Activated CD4-positive, alpha-beta T cell treated with anti-CD3 and anti-CD28 coated beads for 36 hours (primary cell): ENCODE measurements at regions not wholly inside any gene's neighbourhood (a gene's known extent, or its start where the extent isn't known, plus 50 kb on each side); places are given as distances from the start of the nearest gene placed in this dataset.

ENCODE experiments used
- ATAC-seq: fragments of 200-7000 bp; cut with Tn5 transposase; one replicate; pipeline ENCODE4 v1.10.0; 2021; ENCODE audit warnings: mild to moderate bottlenecking, moderate library complexity
- CTCF ChIA-PET: fragments of 350-600 bp; sonication (Branson Sonifier 250); formaldehyde crosslinking; loops from one replicate; lab custom pipeline; 2021; ENCODE audit warnings: antibody characterized with exemption; lab: Charles Lee
- POLR2A ChIA-PET: fragments of 350-600 bp; sonication (Branson Sonifier 250); formaldehyde crosslinking; loops from one replicate; lab custom pipeline; 2021; ENCODE audit warnings: antibody characterized with exemption, inconsistent platforms; lab: Charles Lee
- DNase-seq: peaks from one replicate; pipeline ENCODE4 v3.0.0-alpha.2; 2020
- H3K27ac Mint-ChIP-seq: one replicate; pipeline ENCODE4 v1.8.0; 2021; ENCODE audit warnings: mixed read lengths
- H3K27me3 Mint-ChIP-seq: one replicate; pipeline ENCODE4 v1.8.0; 2021; ENCODE audit warnings: mixed read lengths
- H3K36me3 Mint-ChIP-seq: one replicate; pipeline ENCODE4 v1.8.0; 2021; ENCODE audit warnings: low read depth, mixed read lengths
- H3K4me1 Mint-ChIP-seq: one replicate; pipeline ENCODE4 v1.8.0; 2021; ENCODE audit warnings: mixed read lengths
- H3K4me3 Mint-ChIP-seq: one replicate; pipeline ENCODE4 v1.8.0; 2021; ENCODE audit warnings: mild to moderate bottlenecking, moderate library complexity, mixed read lengths
- H3K9me3 Mint-ChIP-seq: one replicate; pipeline ENCODE4 v1.8.0; 2021; ENCODE audit warnings: low read depth, mixed read lengths
- intact Hi-C, 2 experiments: fragments of 100-400 bp; cut with DNase I in 1 of 2; cut with micrococcal nuclease in 1 of 2; formaldehyde crosslinking; loops; one replicate each; pipeline versions ENCODE4 v1.14.2 to v1.15.1; 2022 to 2024; cut with DNase I, micrococcal nuclease

DNA sequence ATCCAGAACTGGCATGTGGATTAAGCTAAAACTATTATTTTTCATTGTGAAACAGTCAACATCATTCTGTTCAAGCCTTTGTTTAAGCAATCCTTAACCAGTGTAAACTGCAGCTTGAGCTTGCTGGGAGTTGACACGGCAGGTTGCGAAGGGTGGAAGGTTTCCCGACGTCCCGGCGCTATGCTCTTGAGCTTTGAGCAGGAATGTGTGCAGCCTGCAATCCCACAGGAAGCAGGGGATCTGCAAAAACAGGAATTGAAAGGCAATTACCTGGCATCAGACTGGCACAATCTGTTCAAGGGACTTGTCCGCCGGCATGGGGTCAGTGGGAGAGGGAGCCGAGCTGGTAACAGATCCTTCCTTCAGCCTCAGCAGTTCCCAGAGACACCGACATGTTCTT lies 586.7 kb upstream of the SGCG start:
- Mint-ChIP-seq H3K27ac (no peak overlapping the region), H3K27me3 (no peaks in the 10 kb centered on the region), H3K4me1 (no peaks in the 10 kb centered on the region), H3K4me3 (no peak overlapping the region), H3K9me3 (no peaks in the 10 kb centered on the region), H3K36me3 (no peaks in the 10 kb centered on the region)
- POLR2A ChIA-PET = no interaction called here
- intact Hi-C loops = no loop called here
- DNase-seq (no peak), ATAC-seq (no peak)
- CTCF ChIA-PET = interaction anchor here (0.7 to 1.2 kb wide), 2 partner anchors 13 to 245 kb away, joined by 3 read pairs; no protein-coding TSS in a partner anchor

DNA sequence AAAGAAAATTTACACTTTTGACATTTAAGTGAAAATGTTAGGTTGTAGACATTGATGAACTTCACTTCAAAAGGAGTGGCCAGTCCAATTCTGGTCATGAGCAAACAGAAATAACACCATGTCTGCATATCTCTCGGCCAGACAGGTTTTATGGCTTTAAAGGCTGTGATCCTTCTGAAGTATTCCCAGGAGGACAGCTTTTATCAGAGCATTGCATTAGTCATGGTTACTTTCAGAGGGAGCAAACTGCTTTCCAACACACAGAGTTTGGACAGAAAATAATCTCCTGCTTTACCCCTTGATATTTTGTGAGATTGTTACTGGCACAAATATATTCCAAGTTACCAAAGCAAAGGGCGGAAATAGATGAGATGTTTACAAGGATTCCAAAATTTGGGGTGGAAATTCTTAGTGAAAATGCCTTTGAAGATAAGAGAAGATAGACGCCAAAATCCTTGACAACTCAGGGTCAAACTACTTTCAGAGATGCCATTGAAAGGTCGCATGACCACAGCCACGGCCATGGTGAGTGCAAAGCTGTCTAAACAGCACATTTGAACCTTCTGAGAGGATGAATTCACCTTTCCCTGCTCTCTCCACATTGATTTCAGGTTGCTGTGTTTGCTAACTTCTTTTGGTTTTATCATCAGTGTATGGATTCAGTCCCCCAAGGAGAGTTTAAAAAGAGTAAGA lies 584.5 kb upstream of the SGCG start:
- ChIA-PET CTCF (interaction anchor here (1.0 kb wide), 1 partner anchor 35 kb away, joined by 3 read pairs; no protein-coding TSS in a partner anchor), POLR2A (no interaction called here)
- Mint-ChIP-seq H3K9me3 (no peaks in the 10 kb centered on the region), H3K27me3 (no peaks in the 10 kb centered on the region), H3K27ac (no peak overlapping the region), H3K4me3 (no peak overlapping the region), H3K36me3 (no peaks in the 10 kb centered on the region), H3K4me1 (no peaks in the 10 kb centered on the region)
- intact Hi-C loops = no loop called here
- ATAC-seq = no peak
- no peak for DNase-seq

DNA sequence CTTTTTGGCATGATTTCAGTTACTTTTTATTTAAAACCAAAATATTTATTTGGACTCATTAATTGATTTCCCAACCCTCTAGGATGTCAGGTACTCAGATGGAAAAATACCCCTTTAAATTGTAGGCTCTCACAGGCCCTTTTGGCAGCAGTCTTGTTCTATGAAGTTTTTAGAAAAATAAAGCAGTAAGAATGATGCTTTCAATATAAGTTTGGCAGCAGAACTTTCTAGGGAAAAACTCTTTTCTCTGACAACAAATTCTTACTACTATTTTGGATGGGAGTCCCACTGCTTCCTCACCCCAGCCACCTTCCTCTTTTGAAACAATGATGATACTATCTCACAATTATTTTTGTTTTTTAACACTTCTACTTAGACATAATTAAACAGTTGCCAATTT lies 581.6 kb upstream of the SGCG start:
- Mint-ChIP-seq H3K9me3 (peaks cover 2% of the 10 kb centered on the region), H3K4me3 (no peak overlapping the region), H3K27me3 (no peaks in the 10 kb centered on the region), H3K27ac (no peak overlapping the region), H3K4me1 (no peaks in the 10 kb centered on the region), H3K36me3 (no peaks in the 10 kb centered on the region)
- intact Hi-C loops = no loop called here
- no peak for DNase-seq
- ChIA-PET CTCF (no interaction called here), POLR2A (no interaction called here)
- ATAC-seq = no peak

GRCh38 chr13:22618002-22618401 lies 562.8 kb upstream of the SGCG start:
- Mint-ChIP-seq H3K27ac (no peak overlapping the region), H3K4me3 (no peak overlapping the region), H3K9me3 (peaks cover 7% of the 10 kb centered on the region), H3K4me1 (no peaks in the 10 kb centered on the region), H3K36me3 (no peaks in the 10 kb centered on the region), H3K27me3 (no peaks in the 10 kb centered on the region)
- ChIA-PET POLR2A (no interaction called here), CTCF (no interaction called here)
- intact Hi-C loops = no loop called here
- no peak for DNase-seq
- no peak for ATAC-seq

- no peaks in the 10 kb centered on the region for H3K36me3 Mint-ChIP-seq
- H3K9me3 Mint-ChIP-seq = peaks cover 8% of the 10 kb centered on the region
- CTCF ChIA-PET = no interaction called here
- no peak for DNase-seq
- intact Hi-C loops = no loop called here
- POLR2A ChIA-PET = no interaction called here
- no peaks in the 10 kb centered on the region for H3K4me1 Mint-ChIP-seq
- no peak overlapping the region for H3K4me3 Mint-ChIP-seq
- no peak overlapping the region for H3K27ac Mint-ChIP-seq
- no peaks in the 10 kb centered on the region for H3K27me3 Mint-ChIP-seq
- no peak for ATAC-seq
These were observed 555.1 kb upstream of the SGCG start for GRCh38 chr13:22625691-22626090.

GRCh38 chr13:22629374-22629773 lies 551.4 kb upstream of the SGCG start:
- CTCF ChIA-PET = no interaction called here
- DNase-seq = no peak
- Mint-ChIP-seq H3K9me3 (peaks cover 8% of the 10 kb centered on the region), H3K27ac (no peak overlapping the region), H3K36me3 (no peaks in the 10 kb centered on the region), H3K4me3 (no peak overlapping the region), H3K27me3 (no peaks in the 10 kb centered on the region), H3K4me1 (no peaks in the 10 kb centered on the region)
- POLR2A ChIA-PET = no interaction called here
- intact Hi-C loops = no loop called here
- ATAC-seq = no peak

- intact Hi-C loops = no loop called here
- H3K4me1 Mint-ChIP-seq = no peaks in the 10 kb centered on the region
- H3K9me3 Mint-ChIP-seq = no peaks in the 10 kb centered on the region
- H3K27ac Mint-ChIP-seq = no peak overlapping the region
- DNase-seq = no peak
- H3K27me3 Mint-ChIP-seq = peaks cover 2% of the 10 kb centered on the region
- ChIA-PET CTCF (no interaction called here), POLR2A (no interaction called here)
- no peak for ATAC-seq
- H3K4me3 Mint-ChIP-seq = no peak overlapping the region
- H3K36me3 Mint-ChIP-seq = no peaks in the 10 kb centered on the region
These were observed 538.7 kb upstream of the SGCG start for GRCh38 chr13:22642088-22642487.

- ATAC-seq = no peak
- no peaks in the 10 kb centered on the region for H3K4me1 Mint-ChIP-seq
- DNase-seq = no peak
- CTCF ChIA-PET = no interaction called here
- POLR2A ChIA-PET = no interaction called here
- no peak overlapping the region for H3K27ac Mint-ChIP-seq
- H3K9me3 Mint-ChIP-seq = no peaks in the 10 kb centered on the region
- no peaks in the 10 kb centered on the region for H3K27me3 Mint-ChIP-seq
- no peaks in the 10 kb centered on the region for H3K36me3 Mint-ChIP-seq
- intact Hi-C loops = no loop called here
- no peak overlapping the region for H3K4me3 Mint-ChIP-seq
These were observed 535.8 kb upstream of the SGCG start for GRCh38 chr13:22644941-22645340.

DNA sequence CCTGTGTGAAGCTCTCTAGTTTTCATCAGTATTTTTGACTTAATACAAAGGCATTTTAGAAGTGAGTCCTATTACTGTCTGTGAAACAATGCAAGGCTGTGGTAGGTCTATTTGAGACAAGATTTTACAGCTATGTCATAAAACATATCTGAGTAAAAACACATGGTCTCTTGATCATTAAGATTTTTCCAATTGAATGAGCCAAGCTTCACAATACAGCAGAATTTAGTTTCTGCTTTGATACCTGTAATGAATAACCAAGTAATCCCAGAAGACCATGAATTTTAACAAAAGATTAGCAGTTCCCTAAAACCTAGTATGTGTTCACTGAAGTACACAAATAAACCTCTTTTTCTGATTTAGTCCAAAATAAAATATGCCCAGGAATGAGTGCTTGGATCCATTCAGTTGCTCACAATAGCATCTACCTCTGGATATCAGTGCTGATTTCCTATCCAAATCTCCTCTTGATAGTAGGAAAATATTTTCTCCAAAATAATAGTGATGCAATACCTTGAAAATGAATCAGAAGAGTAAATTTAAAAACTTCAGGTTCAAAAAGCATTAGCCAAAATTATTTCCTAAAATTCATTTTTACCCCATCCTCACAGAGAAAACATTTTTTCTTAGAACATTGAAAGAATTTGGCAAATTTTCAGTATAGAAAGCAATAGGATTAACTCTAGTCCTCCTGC lies 533.5 kb upstream of the SGCG start:
- H3K36me3 Mint-ChIP-seq = no peaks in the 10 kb centered on the region
- no peaks in the 10 kb centered on the region for H3K9me3 Mint-ChIP-seq
- no peaks in the 10 kb centered on the region for H3K27me3 Mint-ChIP-seq
- H3K4me3 Mint-ChIP-seq = no peak overlapping the region
- no peak for ATAC-seq
- CTCF ChIA-PET = no interaction called here
- H3K27ac Mint-ChIP-seq = no peak overlapping the region
- intact Hi-C loops = no loop called here
- no peak for DNase-seq
- no peaks in the 10 kb centered on the region for H3K4me1 Mint-ChIP-seq
- POLR2A ChIA-PET = no interaction called here

GRCh38 chr13:22648320-22648801 lies 532.4 kb upstream of the SGCG start:
- ChIA-PET CTCF (no interaction called here), POLR2A (no interaction called here)
- no peak overlapping the region for H3K4me3 Mint-ChIP-seq
- no peaks in the 10 kb centered on the region for H3K36me3 Mint-ChIP-seq
- intact Hi-C loops = no loop called here
- ATAC-seq (no peak), DNase-seq (no peak)
- H3K27ac Mint-ChIP-seq = no peak overlapping the region
- H3K4me1 Mint-ChIP-seq = no peaks in the 10 kb centered on the region
- no peaks in the 10 kb centered on the region for H3K27me3 Mint-ChIP-seq
- H3K9me3 Mint-ChIP-seq = no peaks in the 10 kb centered on the region

DNA sequence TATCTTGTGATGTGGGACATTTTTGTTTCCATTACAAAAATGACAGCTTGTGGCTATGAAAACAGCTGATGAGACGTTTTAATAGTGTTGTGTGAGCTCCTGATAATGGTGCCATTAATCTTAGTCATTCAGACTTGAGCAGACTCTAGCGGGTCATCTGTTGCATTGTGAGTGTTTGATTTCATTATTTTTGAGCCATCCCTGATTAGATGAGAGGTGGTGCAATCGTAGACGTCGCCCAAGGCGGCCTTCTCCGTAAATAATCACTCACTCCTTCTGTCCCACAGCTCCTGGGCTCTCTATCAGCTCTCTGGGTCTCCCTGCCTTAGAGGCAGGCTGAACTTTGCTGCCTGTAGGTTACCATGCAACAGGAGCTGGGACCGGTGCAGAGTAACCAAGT lies 528.0 kb upstream of the SGCG start:
- DNase-seq (no peak), ATAC-seq (no peak)
- H3K4me3 Mint-ChIP-seq = no peak overlapping the region
- no peaks in the 10 kb centered on the region for H3K27me3 Mint-ChIP-seq
- intact Hi-C loops = no loop called here
- H3K27ac Mint-ChIP-seq = no peak overlapping the region
- H3K4me1 Mint-ChIP-seq = no peaks in the 10 kb centered on the region
- CTCF ChIA-PET = interaction anchor here (0.7 kb wide), 1 partner anchor 15 kb away, joined by 3 read pairs; no protein-coding TSS in a partner anchor
- POLR2A ChIA-PET = no interaction called here
- no peaks in the 10 kb centered on the region for H3K36me3 Mint-ChIP-seq
- H3K9me3 Mint-ChIP-seq = no peaks in the 10 kb centered on the region

DNA sequence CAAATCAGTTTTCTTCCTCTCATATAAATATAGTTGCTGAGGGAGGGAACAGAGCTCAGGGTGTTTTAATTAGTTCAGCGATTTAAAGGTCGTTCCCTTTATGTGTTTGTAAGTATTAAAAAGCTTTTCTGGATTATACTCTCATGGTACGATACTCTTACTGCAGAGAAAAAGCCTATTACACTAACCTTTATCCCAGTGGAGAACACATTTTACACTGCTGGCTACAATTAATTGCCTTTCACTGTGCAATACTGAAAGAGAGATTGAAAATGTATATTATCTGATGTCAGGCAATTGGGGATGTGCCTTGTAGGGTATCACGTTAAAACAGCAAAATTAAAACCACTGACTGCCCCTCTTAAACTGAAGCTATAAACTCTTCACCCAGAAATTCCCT lies 526.9 kb upstream of the SGCG start:
- Mint-ChIP-seq H3K27ac (no peak overlapping the region), H3K36me3 (no peaks in the 10 kb centered on the region), H3K27me3 (peaks cover 1% of the 10 kb centered on the region), H3K9me3 (no peaks in the 10 kb centered on the region), H3K4me1 (no peaks in the 10 kb centered on the region), H3K4me3 (no peak overlapping the region)
- POLR2A ChIA-PET = no interaction called here
- intact Hi-C loops = no loop called here
- no peak for ATAC-seq
- no peak for DNase-seq
- CTCF ChIA-PET = interaction anchor here (0.6 to 0.7 kb wide), 2 partner anchors 35 to 190 kb away, joined by 3 to 5 read pairs; no protein-coding TSS in a partner anchor
